ENCODE measurements at regions not wholly inside any gene's neighbourhood (a gene's known extent, or its start where the extent isn't known, plus 50 kb on each side); places are given as distances from the start of the nearest gene placed in this dataset.

DNA sequence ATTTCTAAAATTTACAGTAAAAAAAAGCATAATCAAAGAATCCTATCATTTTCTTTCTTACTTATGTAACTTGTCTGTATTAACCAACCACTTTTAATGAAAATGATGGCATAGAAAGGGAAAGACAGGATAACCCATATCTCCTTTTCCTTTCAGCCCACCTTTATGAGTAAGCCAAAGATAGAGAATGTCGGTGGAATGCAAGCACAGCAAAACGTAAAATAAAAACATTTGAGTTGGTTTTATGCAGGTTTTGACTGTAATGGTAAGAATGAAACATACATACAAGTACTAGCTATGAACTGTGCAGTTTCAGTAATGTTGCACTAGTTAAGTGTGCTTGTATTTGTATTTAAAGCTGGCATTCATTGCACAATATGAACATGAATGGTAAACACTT lies 360.3 kb downstream of the FOXG1 start:
- DNase-seq, result no peak

DNA sequence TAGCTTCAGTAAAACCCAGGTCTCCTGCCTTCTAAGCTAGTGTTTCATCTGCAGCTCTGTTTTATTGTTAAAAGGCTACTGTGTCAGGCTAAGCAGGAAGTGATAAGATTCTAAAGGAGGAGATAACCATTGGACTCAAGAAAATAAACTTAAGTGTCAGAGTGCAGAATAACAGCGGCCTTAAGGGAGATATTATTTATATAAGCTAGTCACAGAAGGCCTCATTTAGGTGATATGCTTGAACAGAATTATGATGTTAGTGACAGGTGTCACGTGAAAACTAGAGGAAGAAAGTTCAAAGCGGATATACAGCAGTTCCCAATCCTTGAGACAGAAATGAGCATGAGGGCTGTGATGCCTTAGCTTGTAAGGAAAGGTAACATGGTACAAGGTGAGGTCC lies 373.4 kb downstream of the FOXG1 start:
- no peak for DNase-seq

DNA sequence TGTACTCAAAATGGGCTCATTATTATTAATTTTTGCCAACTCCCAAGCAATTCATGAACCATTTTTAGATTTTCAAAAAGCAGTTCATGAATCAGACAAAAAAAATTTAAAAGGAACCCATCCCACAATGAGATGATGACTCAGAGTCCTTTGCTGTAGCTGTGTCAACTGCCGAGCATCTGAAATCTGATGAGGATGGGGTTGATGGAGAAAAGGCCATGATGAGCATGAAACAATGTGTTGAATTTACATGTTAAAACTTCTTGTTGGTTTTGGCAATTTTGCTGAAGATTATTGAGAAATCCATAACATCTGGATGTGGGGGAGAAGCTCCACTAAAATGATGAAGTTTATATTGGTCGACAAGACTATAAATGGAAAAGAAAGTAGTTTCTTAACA lies 378.0 kb downstream of the FOXG1 start:
- DNase-seq, result no peak

DNA sequence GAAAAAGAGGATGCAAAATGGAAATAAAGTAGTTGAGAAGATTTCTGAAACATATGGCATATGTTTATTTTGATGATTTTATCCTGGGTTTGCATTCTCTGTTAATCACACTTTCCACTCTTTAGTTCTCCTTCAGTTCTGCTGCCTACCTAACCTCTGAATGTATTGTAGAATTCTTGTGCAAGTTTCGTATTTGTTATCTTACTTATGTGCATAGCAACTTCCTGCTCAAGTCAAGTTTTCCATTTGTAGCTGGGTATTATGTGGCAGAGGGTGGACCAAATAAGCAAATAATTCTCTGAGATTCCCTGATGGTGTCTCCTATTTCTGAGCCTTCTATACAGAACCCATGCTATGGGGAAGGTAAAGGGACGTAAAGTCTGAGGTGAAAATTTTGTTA lies 381.6 kb downstream of the FOXG1 start:
- no peak for DNase-seq

DNA sequence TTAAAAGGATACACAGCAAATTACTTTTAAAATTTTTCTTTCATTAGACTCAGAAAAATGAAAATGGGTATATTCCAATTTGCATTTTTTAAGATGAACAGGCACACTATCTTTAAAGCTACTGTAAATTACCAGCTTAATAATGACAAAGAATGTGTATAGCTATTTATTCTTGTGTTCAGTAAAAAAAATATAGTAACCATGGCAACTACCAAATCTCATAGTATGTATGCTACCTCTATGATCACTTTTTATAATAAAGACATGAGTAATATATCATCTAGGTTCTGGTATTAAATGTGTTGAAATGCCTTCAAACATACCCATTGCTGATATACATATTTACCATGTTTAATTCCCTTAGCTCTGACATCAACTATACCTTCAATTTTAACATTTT lies 383.2 kb downstream of the FOXG1 start:
- no peak for DNase-seq

DNA sequence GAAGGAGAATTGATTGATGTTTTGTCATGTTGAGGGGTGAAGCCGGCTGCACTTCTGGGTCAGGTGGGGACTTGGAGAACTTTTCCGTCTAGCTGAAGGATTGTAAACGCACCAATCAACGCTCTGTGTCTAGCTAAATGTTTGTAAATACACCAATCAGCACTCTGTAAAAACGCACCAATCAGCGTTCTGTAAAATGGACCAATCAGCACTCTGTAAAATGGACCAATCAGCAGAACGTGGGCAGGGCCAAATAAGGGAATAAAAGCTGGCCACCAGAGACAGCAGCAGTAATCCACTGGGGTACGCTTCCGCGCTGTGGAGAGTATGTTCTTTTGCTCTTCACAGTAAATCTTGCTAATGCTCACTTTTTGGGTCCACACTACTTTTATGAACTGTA lies 384.1 kb downstream of the FOXG1 start:
- no peak for DNase-seq

DNA sequence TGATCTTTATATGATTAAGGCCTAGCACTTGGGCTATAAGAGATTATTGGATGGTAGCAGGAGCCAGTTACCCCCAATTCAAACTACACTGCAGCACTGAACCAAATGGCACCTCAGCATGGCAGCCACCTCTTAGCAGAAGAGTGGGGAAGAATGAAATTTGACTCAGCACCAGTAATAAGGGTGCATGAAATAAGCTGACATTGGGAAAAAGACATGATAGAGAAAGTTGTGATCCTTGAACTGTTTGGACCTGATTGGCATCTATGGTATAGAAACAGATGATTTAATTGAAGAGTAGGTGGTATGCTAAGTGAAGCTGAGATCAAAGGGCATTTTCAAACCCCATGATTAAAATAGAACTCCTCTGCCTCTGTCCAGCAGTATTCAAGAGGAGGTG lies 389.5 kb downstream of the FOXG1 start:
- no peak for DNase-seq

DNA sequence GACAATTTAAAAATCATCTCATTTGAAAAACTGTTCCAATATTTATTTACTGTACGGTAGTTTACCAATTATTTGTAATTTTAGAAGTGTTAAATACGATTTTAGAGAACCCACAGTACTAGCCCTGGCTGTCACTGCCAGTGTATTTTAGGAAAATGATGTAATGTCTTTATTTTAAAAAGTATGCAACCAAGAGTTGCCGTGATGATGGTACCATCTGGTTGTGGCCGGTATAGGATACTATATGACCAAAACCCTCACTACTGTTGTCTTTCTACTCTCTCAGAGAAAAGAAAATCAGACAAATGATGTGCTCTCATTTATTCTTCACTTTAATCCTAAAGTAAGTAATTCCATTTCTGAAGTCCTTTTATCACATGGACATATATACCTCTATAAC lies 395.0 kb downstream of the FOXG1 start:
- DNase-seq, result no peak

DNA sequence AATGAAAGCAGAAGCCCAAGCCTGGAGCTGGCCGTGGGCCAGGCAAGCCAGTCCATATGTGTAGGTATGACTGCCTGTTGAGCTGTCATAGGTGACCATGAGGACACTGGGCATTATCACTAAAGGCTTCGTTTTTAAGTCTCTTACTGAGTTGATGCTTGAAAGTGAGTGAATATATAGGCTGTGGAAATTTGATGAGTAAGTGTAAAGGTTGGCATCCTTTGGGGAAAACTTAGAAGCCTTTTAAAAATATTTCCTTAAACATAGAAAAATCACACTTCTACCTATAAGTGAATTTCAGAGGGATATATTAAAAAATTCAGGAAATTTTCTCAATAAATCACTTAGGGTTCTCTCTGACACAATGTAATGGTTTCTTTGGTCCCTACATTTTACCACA lies 396.5 kb downstream of the FOXG1 start:
- DNase-seq, result no peak

DNA sequence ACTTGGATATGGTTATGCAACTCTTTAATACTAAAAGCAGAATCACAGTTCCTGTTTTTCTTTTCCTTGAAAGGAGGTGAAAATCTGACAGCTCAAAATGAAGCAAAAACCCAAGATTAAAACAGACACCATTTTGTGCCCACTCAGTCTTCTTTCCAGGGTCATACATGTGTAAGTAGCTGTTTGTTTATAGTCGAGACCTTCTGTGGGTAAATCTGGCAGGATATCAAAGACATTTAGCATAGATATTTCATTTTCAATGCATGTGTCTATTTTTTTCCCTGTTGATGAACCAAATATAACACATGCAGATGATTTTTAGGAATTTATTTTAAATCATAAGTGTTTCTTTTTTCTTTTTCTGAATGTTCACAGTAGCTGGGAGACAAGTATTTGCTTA lies 398.8 kb downstream of the FOXG1 start:
- no peak for DNase-seq

DNA sequence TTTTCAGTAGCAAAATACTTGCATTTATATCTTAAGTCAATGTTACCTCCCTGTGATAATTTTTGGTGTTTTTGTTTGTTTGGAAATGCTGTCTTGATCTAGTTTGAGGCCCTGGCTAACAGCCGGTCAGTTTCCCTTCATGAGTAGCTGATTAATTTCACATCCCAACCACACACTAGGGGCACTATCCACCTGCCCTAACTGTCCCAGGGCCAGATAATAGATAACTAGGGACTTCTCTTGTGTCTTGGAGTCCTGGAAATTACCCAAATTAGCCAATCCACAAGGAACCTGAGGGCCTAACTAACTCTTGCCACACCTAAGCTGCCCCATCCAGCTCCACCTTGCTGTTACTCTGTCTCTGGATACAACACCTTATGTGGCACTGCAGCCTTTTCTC lies 399.9 kb downstream of the FOXG1 start:
- no peak for DNase-seq

DNA sequence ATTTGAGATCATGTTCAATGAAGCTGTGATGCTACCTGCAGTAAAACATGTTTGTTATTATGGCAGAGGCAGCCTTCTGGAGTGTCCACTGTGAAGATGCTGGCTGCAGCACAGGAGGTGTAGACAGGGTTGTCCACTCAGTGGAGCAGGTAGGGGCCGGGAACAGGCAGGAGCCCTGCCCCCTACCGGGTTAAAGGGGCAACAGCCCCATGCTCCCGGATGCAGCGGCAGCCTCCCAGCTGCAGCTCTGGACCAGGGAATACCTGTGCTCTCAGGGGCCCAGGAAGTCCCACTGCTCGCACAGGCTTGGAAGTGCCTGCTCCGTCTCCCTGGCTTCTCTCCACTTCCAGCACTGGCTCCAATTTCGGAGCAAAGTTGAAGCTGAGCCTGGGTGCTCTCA lies 401.6 kb downstream of the FOXG1 start:
- DNase-seq, result no peak

DNA sequence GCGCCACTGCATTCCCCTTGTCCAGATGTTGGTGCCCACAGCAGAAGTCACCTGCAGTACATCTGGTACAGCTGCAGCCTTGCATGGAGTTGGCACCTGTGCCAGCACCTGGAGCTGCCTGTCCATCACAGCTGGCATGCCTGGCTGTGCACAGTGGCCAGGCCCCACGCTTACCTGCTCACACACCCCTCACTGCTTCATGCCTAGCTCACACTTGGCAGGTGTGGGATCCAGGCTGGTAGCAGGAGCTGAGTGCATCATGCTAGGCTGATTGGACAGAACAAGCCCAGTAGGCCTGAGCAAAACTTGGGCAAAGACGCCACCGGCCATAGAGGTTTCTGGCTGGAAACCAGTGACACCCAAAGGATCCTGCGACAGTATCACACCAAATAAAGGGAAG lies 402.8 kb downstream of the FOXG1 start:
- DNase-seq, result no peak

DNA sequence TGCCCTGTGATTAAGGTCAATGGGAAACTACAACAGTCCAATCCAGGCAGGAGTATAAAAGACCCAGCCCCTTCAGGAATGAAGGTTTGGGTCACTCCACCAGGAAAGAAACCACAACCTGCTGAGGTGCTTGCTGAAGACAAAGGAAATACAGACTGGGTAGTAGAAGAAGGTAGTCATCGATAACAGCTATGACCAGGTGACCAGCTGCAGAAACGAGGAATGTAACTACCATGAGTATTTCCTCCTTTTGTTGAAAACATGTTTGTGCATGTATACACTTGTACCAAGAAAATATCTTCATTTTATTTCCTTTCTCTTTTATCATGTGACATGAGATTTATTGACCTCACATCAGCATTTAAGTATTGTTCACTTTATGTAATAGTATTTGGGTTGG lies 409.1 kb downstream of the FOXG1 start:
- no peak for DNase-seq

DNA sequence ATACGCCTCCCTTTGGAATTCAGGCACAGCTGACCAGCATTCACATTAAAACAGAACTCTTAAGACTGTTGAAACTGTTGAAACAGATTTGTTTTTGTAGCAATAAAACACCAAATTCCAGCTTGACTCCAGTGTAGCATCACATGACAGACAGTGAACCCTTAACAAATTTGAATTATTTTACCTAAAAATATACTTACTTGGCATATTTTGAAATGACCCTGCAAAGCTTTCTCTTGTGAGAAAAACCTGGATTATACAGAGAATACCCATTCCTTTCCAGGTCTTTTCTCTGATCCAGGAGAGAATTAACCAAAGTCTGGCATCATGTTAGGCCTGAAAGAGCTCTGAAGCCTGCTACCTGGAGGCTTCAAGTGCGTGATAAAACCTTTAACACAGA lies 410.3 kb downstream of the FOXG1 start:
- DNase-seq, result no peak

DNA sequence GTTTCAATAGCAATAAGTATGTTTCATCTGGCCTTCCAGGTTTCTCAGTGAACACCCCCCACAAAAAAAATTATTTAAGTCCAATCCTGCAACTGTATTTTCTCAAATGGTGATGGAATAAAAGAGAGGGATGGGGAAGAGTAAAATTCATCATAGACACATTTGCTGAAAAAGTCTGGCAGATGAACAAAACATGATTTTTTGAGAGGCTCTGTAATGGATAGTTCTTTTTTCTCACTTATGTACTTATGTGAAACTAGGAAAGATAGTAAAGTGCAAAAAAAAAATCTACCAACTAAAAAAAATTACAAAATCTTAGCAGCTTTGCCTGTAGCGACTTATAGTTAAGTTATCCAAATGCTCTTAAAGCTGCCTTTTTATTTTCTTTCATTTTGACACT lies 412.4 kb downstream of the FOXG1 start:
- no peak for DNase-seq

DNA sequence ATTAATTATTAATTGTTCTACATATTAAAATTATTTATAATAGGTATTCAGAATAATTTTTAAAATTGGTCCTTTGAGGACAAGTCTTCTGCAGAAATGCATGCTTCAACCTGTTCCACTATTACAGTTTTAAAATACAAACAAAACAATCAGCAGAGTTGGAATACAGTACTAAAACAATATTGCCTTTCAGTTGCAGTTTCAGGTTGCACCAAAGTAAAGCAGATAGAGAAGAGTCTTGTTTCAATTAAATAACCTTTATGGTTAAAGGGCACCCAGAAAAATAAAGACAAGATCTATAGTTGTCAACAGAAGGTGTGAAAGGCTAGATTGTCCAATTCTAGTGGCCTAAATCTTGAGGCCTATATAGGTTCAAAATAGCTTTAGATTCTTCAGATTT lies 424.5 kb downstream of the FOXG1 start:
- no peak for DNase-seq

DNA sequence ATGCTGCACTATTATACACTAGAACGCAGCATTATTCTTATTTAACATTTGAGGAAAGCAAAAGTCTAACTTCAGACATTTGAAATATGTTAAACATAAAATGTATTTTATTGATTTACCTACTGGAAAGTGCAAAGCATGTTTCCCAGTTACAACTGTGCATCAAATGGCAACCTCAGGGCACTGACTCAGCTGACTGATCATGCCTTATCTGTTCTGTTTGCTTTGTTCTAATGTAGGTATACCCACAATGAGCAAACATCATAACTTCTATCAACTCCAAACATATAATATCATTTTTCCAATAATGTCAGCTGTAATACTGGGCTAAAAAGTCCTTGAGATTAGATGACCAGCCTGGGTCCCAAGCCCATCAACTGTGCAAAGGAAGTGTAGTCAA lies 431.0 kb downstream of the FOXG1 start:
- DNase-seq, result no peak

DNA sequence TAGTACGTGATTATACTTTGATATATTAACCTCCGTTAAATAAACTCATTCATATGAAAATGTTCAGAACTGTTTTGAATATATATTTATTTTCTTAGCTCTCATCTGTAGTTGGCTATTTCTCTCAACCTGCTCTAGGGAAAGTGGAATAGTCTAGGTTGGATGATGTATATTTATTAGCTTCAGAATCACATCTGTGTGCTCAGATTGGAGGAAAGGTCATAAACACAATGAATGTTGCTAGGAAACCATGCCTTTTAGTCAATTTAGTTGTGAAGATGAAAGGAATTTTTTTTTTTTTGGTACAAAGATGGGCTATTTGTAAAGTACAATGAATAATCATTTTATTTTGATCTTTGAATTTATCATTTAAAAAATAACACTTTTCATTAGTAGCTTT lies 439.1 kb downstream of the FOXG1 start:
- no peak for DNase-seq

DNA sequence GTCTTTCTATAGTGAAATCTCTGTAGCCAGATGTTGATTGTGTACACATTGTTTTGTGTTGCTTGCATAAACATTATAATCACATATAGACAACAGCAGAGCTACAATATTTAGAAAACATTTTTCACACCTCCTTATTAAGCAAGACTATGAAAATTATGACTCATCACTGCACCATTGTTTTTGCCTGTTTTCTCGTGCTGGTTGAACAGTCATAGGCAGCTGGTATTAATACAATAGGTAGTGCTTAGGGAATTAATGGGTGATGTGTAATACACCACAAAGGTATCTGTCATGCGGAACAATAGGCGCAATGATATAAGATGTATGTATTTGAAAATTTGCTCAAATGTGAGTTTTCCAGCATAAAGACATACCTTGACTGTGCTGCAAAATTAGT lies 449.3 kb downstream of the FOXG1 start:
- DNase-seq, result no peak

DNA sequence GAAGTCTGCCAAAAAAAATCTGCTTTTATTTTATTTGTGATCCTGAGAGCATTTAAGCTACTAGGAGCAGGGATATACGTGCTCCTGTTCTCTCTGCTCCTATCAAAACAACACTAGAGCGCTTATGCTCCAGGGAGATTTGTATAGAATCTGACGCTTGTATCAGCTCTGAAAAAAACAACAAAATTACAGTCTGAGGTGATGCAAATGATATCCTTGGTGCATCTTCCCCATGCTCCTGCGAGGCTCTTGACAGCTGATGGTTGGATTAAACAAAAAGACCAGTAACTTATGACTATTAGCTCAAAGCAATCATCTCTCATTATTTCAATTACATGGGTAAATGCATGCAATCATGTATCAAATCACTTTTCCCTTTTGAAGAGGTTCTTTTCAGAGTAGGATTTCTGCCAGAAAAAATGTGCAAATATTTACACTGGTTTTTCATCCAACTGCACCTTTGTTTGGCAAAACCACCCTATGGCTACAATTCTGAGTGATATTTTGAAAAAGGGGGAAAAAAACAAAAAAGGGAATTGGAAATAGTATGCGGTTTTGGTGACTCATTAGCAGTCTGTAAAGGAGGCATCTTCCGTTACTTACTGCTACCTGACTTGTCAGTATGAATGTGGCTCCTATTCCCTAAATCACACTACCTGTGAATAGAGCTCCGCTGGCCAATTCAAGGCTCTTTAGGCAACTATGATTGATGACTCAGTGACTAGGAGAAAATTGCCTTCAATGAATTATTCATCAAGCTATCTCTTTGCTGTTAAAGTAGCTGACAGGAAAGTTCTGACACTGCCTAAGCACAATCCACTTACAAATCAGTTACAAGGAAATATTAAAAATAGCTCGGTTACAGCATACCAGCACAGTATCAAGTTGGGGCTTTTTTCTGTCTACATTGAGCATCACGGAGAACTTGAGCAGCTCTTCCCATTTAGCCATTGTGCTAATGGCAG lies 450.0 kb downstream of the FOXG1 start:
- DNase-seq, result no peak

DNA sequence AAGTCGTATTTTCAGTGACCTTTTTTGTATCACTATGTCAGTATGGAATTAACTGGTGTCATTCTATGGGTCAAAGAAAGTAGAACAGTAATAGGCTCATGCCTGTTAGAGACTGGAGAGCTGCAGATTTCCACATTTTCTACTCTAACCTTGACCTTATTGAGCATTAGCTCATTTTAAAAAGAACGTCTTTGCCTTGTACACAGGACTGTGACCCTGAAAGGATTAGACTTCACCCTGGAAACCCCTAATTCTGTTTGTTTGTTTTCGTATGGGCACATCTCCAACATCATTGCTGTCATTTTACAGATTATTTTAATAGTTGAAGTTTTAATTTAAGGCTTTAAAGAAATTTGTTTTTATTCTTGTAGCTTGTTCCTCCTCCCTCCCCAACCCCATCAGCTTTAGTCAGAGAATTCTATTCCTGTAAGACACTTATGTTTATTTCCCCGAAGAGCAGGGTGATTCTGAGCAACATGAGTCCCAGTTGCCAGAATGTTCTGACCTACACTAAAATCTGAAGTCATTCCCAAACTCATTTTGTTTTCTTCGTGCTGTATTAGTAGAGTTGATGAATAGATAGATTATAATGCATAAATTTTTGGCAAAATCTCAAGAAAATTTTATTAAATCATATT lies 451.3 kb downstream of the FOXG1 start:
- DNase-seq, result no peak

DNA sequence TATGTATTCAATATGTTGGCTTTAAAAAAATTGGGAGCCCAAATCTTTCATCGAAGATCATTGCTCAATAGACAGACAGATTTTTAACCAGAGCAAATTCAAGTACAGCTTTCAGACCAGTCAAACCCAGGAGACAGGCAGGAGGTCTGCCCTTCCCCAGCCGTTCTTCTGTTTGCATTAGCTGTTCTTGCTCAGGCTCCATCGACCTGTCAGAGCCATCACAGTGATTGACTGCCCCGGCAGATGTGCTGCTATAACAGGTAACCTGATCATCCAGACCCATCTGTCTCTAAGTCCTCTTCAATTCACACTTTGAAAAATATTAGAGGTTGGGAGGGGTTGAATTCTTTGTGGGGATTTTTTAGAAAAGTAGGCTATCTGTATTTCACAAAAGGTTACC lies 453.5 kb downstream of the FOXG1 start:
- no peak for DNase-seq

DNA sequence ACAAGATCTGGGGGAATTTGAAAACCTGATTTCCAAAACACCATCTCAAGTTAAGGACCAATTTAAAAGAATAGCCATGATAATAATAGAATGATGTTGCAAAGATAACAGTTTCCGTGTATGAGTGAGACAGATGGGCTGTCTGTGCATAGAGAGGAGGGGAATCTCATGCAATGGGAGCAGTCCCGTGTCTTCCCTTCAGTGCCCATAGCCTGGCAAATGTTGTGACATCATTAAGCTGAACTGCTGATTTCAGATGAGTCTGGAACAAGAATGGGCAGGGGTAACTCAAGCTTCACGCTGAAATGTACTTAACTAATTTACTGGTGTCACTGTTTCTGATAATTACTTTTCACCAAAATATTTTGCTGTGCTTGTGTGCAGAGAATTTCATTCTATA lies 454.0 kb downstream of the FOXG1 start:
- no peak for DNase-seq

DNA sequence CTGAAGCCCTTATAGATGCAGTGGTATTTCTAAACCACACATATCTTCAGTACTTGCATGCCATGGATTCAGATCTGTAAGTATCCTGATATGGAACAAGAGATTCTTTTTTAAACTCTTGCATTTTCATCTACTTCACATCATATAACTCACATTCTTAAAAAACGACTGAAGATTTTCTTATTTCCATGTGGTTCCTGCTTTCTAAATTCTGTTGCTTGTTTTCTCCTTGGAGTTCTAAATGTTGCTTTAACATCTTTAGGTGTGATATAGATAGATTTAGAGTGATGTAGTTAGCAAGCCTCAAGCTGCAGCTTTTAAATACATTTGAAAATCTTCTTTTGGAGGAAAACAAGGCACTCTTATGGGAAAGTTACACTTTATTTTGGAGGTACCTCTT lies 455.4 kb downstream of the FOXG1 start:
- no peak for DNase-seq
